Gastroesophageal sphincter (tissue), 4 donors: ENCODE measurements at regions not wholly inside any gene's neighbourhood (a gene's known extent, or its start where the extent isn't known, plus 50 kb on each side); places are given as distances from the start of the nearest gene placed in this dataset.

ENCODE experiments used
- ATAC-seq: fragments of 150-250 bp; one replicate; pipeline ENCODE4 v1.9.1; 2016; ENCODE audit warnings: mild to moderate bottlenecking, moderate library complexity
- H3K27ac ChIP-seq, 4 donors: fragments of 200-600 bp; sonication (generic) in 3 of 4; 1 replicate in 3 of 4; 2 replicates in 1 of 4; pipeline ENCODE4 v1.5.1; 2016 to 2019
- H3K27me3 ChIP-seq: fragments of 200-600 bp; sonication (generic); one replicate; pipeline ENCODE4 v1.5.1; 2019
- H3K36me3 ChIP-seq, 2 donors: fragments of 200-600 bp; sonication (generic); one replicate each; pipeline ENCODE4 v1.5.1; 2019; ENCODE audit warnings: control low read depth in 1 of 2
- H3K4me1 ChIP-seq, 3 donors: fragments of 200-600 bp; sonication (generic); 1 replicate in 2 of 3; 2 replicates in 1 of 3; pipeline ENCODE4 v1.5.1; 2016 to 2019; ENCODE audit warnings: control low read depth in 2 of 3
- H3K4me3 ChIP-seq, 2 donors: fragments of 200-600 bp; sonication (generic); one replicate each; pipeline ENCODE4 v1.5.1; 2019; ENCODE audit warnings: mild to moderate bottlenecking in 1 of 2, moderate library complexity in 1 of 2
- H3K9me3 ChIP-seq, 3 donors: fragments of 200-600 bp; sonication (generic); one replicate each; pipeline ENCODE4 v1.5.1; 2017 to 2019; ENCODE audit warnings: control low read depth in 2 of 3
- CTCF ChIP-seq, 4 experiments: fragments of 200-600 bp in 2 of 4; fragments of 450-650 bp in 2 of 4; sonication (generic) in 1 of 4; IDR thresholded peaks; one replicate each; pipeline ENCODE4 v1.5.1; 2017 to 2019; ENCODE audit warnings: antibody characterized with exemption in 4 of 4, mild to moderate bottlenecking in 2 of 4, moderate library complexity in 2 of 4
- EP300 ChIP-seq: sonication (generic); formaldehyde crosslinking; IDR thresholded peaks from one replicate; pipeline ENCODE4 v1.6.1; 2017; ENCODE audit warnings: antibody characterized with exemption, mild to moderate bottlenecking
- POLR2A ChIP-seq, 2 donors: fragments of 450-650 bp; IDR thresholded peaks; one replicate each; pipeline ENCODE4 v1.6.1; 2017; ENCODE audit warnings: antibody characterized with exemption in 2 of 2, mild to moderate bottlenecking in 2 of 2, moderate library complexity in 1 of 2
- POLR2AphosphoS5 ChIP-seq: sonication (generic); formaldehyde crosslinking; IDR thresholded peaks from one replicate; pipeline ENCODE4 v1.6.1; 2017; ENCODE audit warnings: antibody characterized with exemption
- WGBS, 2 donors: methylation state at CpG; one replicate each; pipeline ENCODE4 v1.1.5; 2018; ENCODE audit warnings: low coverage in 1 of 2; 5-methylcytosine and 5-hydroxymethylcytosine counted together

DNA sequence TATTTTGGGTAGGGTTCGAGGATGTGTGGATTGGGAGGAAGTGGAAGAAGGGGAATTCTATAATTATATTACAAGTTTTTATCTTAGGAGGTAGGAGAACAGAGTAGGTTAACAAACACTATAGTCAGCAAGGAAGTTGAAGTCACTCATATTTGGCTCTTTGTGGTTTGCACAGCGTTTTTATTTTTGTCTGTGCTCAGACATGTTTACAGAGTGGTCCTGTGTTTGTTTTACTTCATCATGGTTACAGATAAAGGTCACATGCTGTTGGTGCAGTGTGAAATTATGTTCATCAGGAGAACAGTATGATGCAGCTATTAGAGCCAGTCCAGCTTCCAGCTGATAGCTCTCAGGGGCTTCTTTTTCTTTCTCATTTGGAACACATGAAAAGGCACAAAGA lies 299.9 kb upstream of the SFRP2 start:
- WGBS, 2 donors: 39 to 46% methylated on average over 2 of the region's 2 CpGs
- Histone ChIP-seq H3K36me3 (no peaks in the 10 kb centered on the region), H3K4me3 (no peak overlapping the region), H3K27ac (no peak overlapping the region), H3K27me3 (no peaks in the 10 kb centered on the region), H3K4me1 (no peaks in the 10 kb centered on the region), H3K9me3 (no peaks in the 10 kb centered on the region)
- no peak for TF ChIP-seq EP300
- no peak for TF ChIP-seq CTCF (IDR thresholded peaks at IDR 0.05)
- TF ChIP-seq POLR2A (IDR thresholded peaks at IDR 0.05): no peak
- no peak for TF ChIP-seq POLR2AphosphoS5
- ATAC-seq: no peak

GRCh38 chr4:154086247-154086646 lies 297.4 kb upstream of the SFRP2 start:
- H3K4me3 ChIP-seq: no peak overlapping the region
- ATAC-seq: no peak
- H3K27ac ChIP-seq: no peak overlapping the region
- H3K27me3 ChIP-seq: no peaks in the 10 kb centered on the region
- H3K4me1 ChIP-seq: no peaks in the 10 kb centered on the region
- no peaks in the 10 kb centered on the region for H3K36me3 ChIP-seq
- 49 to 81% methylated on average over 3 of the region's 3 CpGs for WGBS, 2 donors
- no peak for TF ChIP-seq POLR2A (IDR thresholded peaks at IDR 0.05)
- no peaks in the 10 kb centered on the region for H3K9me3 ChIP-seq

DNA sequence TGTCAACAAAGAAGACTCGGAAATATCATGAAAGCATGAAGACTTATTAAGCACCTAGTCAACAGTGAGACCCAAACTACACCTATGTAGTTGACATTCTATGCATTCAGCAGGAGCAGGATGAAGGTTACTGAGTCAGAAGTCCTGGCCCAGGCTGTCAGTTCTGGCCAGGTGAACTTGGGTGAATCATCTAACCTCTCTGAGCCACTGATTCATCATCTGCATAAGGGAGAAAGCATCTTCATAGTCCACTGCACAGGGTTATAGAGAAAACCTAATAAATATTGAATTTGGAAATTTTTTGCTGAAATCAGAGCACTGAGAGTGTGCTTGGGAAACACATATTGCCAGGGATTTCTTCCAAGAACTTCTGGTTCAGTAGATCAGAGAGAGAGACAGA lies 296.0 kb upstream of the SFRP2 start:
- Histone ChIP-seq H3K4me3 (no peak overlapping the region), H3K27me3 (no peaks in the 10 kb centered on the region), H3K9me3 (no peaks in the 10 kb centered on the region), H3K36me3 (no peaks in the 10 kb centered on the region), H3K4me1 (no peaks in the 10 kb centered on the region), H3K27ac (no peak overlapping the region)
- 88 to 100% methylated on average over 1 of the region's 1 CpG for WGBS, 2 donors
- no peak for TF ChIP-seq POLR2AphosphoS5
- TF ChIP-seq POLR2A (IDR thresholded peaks at IDR 0.05): no peak
- no peak for TF ChIP-seq EP300
- TF ChIP-seq CTCF (IDR thresholded peaks at IDR 0.05): no peak
- no peak for ATAC-seq

- H3K9me3 ChIP-seq: no peaks in the 10 kb centered on the region
- WGBS, 2 donors: 46 to 62% methylated on average over 3 to 4 of the region's 5 CpGs
- H3K27me3 ChIP-seq: no peaks in the 10 kb centered on the region
- ATAC-seq: no peak
- no peaks in the 10 kb centered on the region for H3K36me3 ChIP-seq
- H3K4me3 ChIP-seq: no peak overlapping the region
- TF ChIP-seq EP300: no peak
- TF ChIP-seq POLR2AphosphoS5: no peak
- no peak for TF ChIP-seq POLR2A (IDR thresholded peaks at IDR 0.05)
- no peak for TF ChIP-seq CTCF (IDR thresholded peaks at IDR 0.05)
- H3K4me1 ChIP-seq: no peaks in the 10 kb centered on the region
- no peak overlapping the region for H3K27ac ChIP-seq
Measured at GRCh38 chr4:154082760-154083535, 294.1 kb upstream of the SFRP2 start.

- no peak overlapping the region for H3K4me3 ChIP-seq
- H3K27me3 ChIP-seq: no peaks in the 10 kb centered on the region
- WGBS, 2 donors: 83 to 94% methylated on average over 2 of the region's 2 CpGs
- no peak overlapping the region for H3K27ac ChIP-seq
- TF ChIP-seq CTCF (IDR thresholded peaks at IDR 0.05) (no peak), POLR2A (IDR thresholded peaks at IDR 0.05) (no peak), EP300 (no peak), POLR2AphosphoS5 (no peak)
- H3K4me1 ChIP-seq: no peaks in the 10 kb centered on the region
- H3K36me3 ChIP-seq: no peaks in the 10 kb centered on the region
- H3K9me3 ChIP-seq: no peaks in the 10 kb centered on the region
- ATAC-seq: no peak
Measured at GRCh38 chr4:154081391-154081790, 292.5 kb upstream of the SFRP2 start.
